Panc1 (cell line): ENCODE measurements at regions not wholly inside any gene's neighbourhood (a gene's known extent, or its start where the extent isn't known, plus 50 kb on each side); places are given as distances from the start of the nearest gene placed in this dataset.

ENCODE experiments used
- ATAC-seq: fragments of 200-7000 bp; cut with Tn5 transposase; 2 replicates; pipeline ENCODE4 v1.9.1; 2020; ENCODE audit warnings: mild to moderate bottlenecking, moderate library complexity
- BruUV-seq: library from RNA; stranded (reverse); fragments of 400-500 nt; replicated peaks from 2 replicates; lab custom pipeline; 2021; lab: Mats Ljungman, UMichigan
- CTCF ChIA-PET: fragments of 300-600 bp; sonication (Branson Sonifier 250); formaldehyde crosslinking; loops from one replicate; lab custom pipeline; 2022; ENCODE audit warnings: antibody characterized with exemption; lab: Charles Lee
- POLR2A ChIA-PET: fragments of 300-600 bp; sonication (Branson Sonifier 250); formaldehyde crosslinking; loops from one replicate; lab custom pipeline; 2022; ENCODE audit warnings: antibody characterized with exemption; lab: Charles Lee
- DNase-seq: peaks from one replicate; pipeline ENCODE4 v3.0.0-alpha.2; 2010; ENCODE audit warnings: low read depth, low spot score
- H3K27ac ChIP-seq: 2 replicates; pipeline ENCODE4 v1.5.1; 2011; ENCODE audit warnings: mild to moderate bottlenecking, low read length, inconsistent platforms
- H3K27me3 ChIP-seq: fragments of 200-500 bp; sonication (Bioruptor generic); 2 replicates; pipeline ENCODE4 v1.6.0; 2014; ENCODE audit warnings: low read length, inconsistent platforms; ENCODE audit not compliant: control insufficient read depth, insufficient read depth
- H3K36me3 ChIP-seq: fragments of 200-500 bp; sonication (Bioruptor generic); 2 replicates; pipeline ENCODE4 v1.5.1; 2014; ENCODE audit warnings: inconsistent platforms, mild to moderate bottlenecking, low read length, moderate library complexity; ENCODE audit not compliant: control insufficient read depth, insufficient read depth
- H3K4me1 ChIP-seq: 2 replicates; pipeline ENCODE4 v1.5.1; 2011; ENCODE audit warnings: inconsistent platforms, mild to moderate bottlenecking, low read length, moderate library complexity; ENCODE audit not compliant: control insufficient read depth, insufficient read depth
- H3K4me3 ChIP-seq, 2 experiments: 2 replicates each; pipeline ENCODE4 v1.5.1; 2011 to 2012; ENCODE audit warnings: low read depth in 2 of 2, low read length in 2 of 2, mild to moderate bottlenecking in 2 of 2, inconsistent platforms in 1 of 2, moderate library complexity in 1 of 2
- H3K9me3 ChIP-seq: fragments of 200-500 bp; sonication (Bioruptor generic); 2 replicates; pipeline ENCODE4 v1.5.1; 2014; ENCODE audit warnings: low read depth, mild to moderate bottlenecking, inconsistent platforms, low read length, moderate library complexity; ENCODE audit not compliant: control insufficient read depth, insufficient read depth
- CTCF ChIP-seq: fragments of 450-650 bp; IDR thresholded peaks from 2 replicates; pipeline ENCODE4 v1.5.1; 2017; ENCODE audit warnings: mild to moderate bottlenecking
- POLR2AphosphoS5 ChIP-seq: IDR thresholded peaks from 2 replicates; pipeline ENCODE4 v1.6.1; 2012; ENCODE audit warnings: mild to moderate bottlenecking, low read depth, low read length, moderate library complexity
- REST ChIP-seq, 2 experiments: IDR thresholded peaks; 2 replicates each; pipeline ENCODE4 v1.6.1; 2011 to 2012; ENCODE audit warnings: low read depth in 2 of 2, control low read depth in 1 of 2, low read length in 1 of 2, mild to moderate bottlenecking in 1 of 2, moderate library complexity in 1 of 2; ENCODE audit not compliant: insufficient read depth in 1 of 2
- SIN3A ChIP-seq: IDR thresholded peaks from 2 replicates; pipeline ENCODE4 v1.6.1; 2012; ENCODE audit warnings: low read depth, mild to moderate bottlenecking, low read length, moderate library complexity, borderline replicate concordance; ENCODE audit not compliant: insufficient read depth
- TCF7L2 ChIP-seq: IDR thresholded peaks from 2 replicates; pipeline ENCODE4 v1.6.1; 2011; ENCODE audit warnings: mild to moderate bottlenecking, low read depth, low read length, inconsistent platforms
- in situ Hi-C: cut with HindIII; loops from 2 replicates; pipeline ENCODE4 v1.10.0; 2016; ENCODE audit warnings: low sequenced_read_pairs, low pct_unique_long_range_greater_than_20kb
- intact Hi-C: fragments of 100-400 bp; cut with micrococcal nuclease; formaldehyde crosslinking; loops from one replicate; pipeline ENCODE4 v1.10.0; 2022; ENCODE audit not compliant: unreplicated experiment

- CTCF ChIA-PET, result interaction anchor here (0.7 to 1.2 kb wide), 2 partner anchors 15 to 191 kb away, joined by 3 to 4 read pairs; no protein-coding TSS in a partner anchor
- no peak overlapping the region for H3K27ac ChIP-seq
Measured at GRCh38 chr5:135264451-135265440, 134.3 kb downstream of the MACROH2A1 start.

More at GRCh38 chr5:135264451-135265440, 134.3 kb downstream of the MACROH2A1 start:
- intact Hi-C loops (no loop called here), in situ Hi-C loops (no loop called here)
- no peak for TF ChIP-seq CTCF
- TF ChIP-seq REST (IDR thresholded peaks at IDR 0.05; ENCODE audit: insufficient read depth in 1 of 2, low read depth in 2 of 2, low read length in 1 of 2), result no peak
- no peak for TF ChIP-seq TCF7L2
- no peak for TF ChIP-seq POLR2AphosphoS5
- no peak for TF ChIP-seq SIN3A
- H3K4me1 ChIP-seq, result no peaks in the 10 kb centered on the region
- H3K4me3 ChIP-seq, result no peak overlapping the region
- H3K27me3 ChIP-seq, result no peaks in the 10 kb centered on the region
- POLR2A ChIA-PET, result no interaction called here
- no peaks in the 10 kb centered on the region for H3K36me3 ChIP-seq
- DNase-seq (no peak), ATAC-seq (no peak)
- no peaks in the 10 kb centered on the region for H3K9me3 ChIP-seq
- no TSS peak for BruUV-seq
